GM23338 (cell line): ENCODE measurements at regions not wholly inside any gene's neighbourhood (a gene's known extent, or its start where the extent isn't known, plus 50 kb on each side); places are given as distances from the start of the nearest gene placed in this dataset.

Experiments used
- CREB1 ChIP-seq: fragments of 250-450 bp; sonication (Bioruptor Pico); IDR thresholded peaks from 2 replicates; pipeline ENCODE4 v1.5.0; 2020; ENCODE audit warnings: low read depth, mild to moderate bottlenecking, moderate library complexity
- EZH2 ChIP-seq: fragments of 200-600 bp; sonication (generic); IDR thresholded peaks from one replicate; pipeline ENCODE4 v1.8.0; 2017; ENCODE audit warnings: antibody characterized with exemption, mild to moderate bottlenecking, low read depth; ENCODE audit not compliant: unreplicated experiment
- EZH2phosphoT487 ChIP-seq: fragments of 200-600 bp; sonication (generic); IDR thresholded peaks from one replicate; pipeline ENCODE4 v1.8.1; 2018; ENCODE audit warnings: antibody characterized with exemption; ENCODE audit not compliant: unreplicated experiment
- JUNB ChIP-seq: IDR thresholded peaks from one replicate; pipeline ENCODE4 v1.6.1; 2016; ENCODE audit warnings: antibody characterized with exemption; ENCODE audit not compliant: unreplicated experiment
- POLR2AphosphoS5 ChIP-seq: IDR thresholded peaks from 2 replicates; pipeline ENCODE4 v1.6.1; 2016; ENCODE audit warnings: antibody characterized with exemption, low read depth
- REST ChIP-seq: IDR thresholded peaks from one replicate; pipeline ENCODE4 v1.6.1; 2018; ENCODE audit warnings: antibody characterized with exemption; ENCODE audit not compliant: unreplicated experiment
- STAT1 ChIP-seq: IDR thresholded peaks from one replicate; pipeline ENCODE4 v1.6.1; 2016; ENCODE audit warnings: antibody characterized with exemption; ENCODE audit not compliant: unreplicated experiment
- ZNF331 ChIP-seq: fragments of 250-450 bp; sonication (Bioruptor Pico); IDR thresholded peaks from 2 replicates; pipeline ENCODE4 v1.5.0; 2020; ENCODE audit warnings: low read depth, mild to moderate bottlenecking, moderate library complexity
- ZNF462 ChIP-seq: fragments of 250-450 bp; sonication (Bioruptor Pico); IDR thresholded peaks from 2 replicates; pipeline ENCODE4 v1.5.0; 2020; ENCODE audit warnings: mild to moderate bottlenecking, moderate library complexity
- TF ChIP-seq, protein P1 (sequence below), 2 experiments: fragments of 200-600 bp in 1 of 2; sonication (generic) in 1 of 2; conservative IDR thresholded peaks; 2 replicates each; pipeline versions ENCODE4 v1.5.1 to v1.6.1; 2016 to 2017; ENCODE audit warnings: antibody characterized with exemption in 2 of 2, low read depth in 2 of 2, mild to moderate bottlenecking in 2 of 2, moderate library complexity in 1 of 2

DNA sequence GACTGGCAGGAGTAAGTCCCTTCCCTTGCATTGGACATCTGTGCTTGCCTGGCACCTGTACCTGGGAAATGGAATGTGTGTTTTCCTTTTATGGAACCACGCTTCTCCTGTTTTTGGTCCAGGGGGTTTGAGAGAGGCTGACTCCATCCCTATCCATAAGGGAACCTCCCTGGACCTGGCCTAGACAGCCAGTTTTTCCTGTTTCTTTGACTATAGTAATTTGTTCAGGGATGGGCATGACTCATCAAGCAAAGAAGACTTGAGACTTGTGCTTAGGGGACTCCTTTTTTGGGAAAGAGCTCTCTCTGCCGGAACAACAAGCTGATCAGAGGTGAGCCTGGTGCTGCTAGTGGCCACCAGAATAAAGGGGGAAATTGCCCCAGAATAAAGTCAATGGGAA is 393.8 kb downstream of the CDH26 start:
- TF ChIP-seq, protein P1, sequence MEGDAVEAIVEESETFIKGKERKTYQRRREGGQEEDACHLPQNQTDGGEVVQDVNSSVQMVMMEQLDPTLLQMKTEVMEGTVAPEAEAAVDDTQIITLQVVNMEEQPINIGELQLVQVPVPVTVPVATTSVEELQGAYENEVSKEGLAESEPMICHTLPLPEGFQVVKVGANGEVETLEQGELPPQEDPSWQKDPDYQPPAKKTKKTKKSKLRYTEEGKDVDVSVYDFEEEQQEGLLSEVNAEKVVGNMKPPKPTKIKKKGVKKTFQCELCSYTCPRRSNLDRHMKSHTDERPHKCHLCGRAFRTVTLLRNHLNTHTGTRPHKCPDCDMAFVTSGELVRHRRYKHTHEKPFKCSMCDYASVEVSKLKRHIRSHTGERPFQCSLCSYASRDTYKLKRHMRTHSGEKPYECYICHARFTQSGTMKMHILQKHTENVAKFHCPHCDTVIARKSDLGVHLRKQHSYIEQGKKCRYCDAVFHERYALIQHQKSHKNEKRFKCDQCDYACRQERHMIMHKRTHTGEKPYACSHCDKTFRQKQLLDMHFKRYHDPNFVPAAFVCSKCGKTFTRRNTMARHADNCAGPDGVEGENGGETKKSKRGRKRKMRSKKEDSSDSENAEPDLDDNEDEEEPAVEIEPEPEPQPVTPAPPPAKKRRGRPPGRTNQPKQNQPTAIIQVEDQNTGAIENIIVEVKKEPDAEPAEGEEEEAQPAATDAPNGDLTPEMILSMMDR (conservative IDR thresholded peaks at IDR 0.05; ENCODE audit: low read depth in 2 of 2): no peak
- TF ChIP-seq STAT1 (no peak), ZNF462 (no peak), EZH2phosphoT487 (no peak), REST (no peak), JUNB (no peak), EZH2 (no peak), ZNF331 (CRISPR knock-in tag) (no peak), POLR2AphosphoS5 (no peak), CREB1 (no peak)
